CD1c-positive myeloid dendritic cell (primary cell): ENCODE measurements at regions not wholly inside any gene's neighbourhood (a gene's known extent, or its start where the extent isn't known, plus 50 kb on each side); places are given as distances from the start of the nearest gene placed in this dataset.

Source experiments
- DNase-seq: peaks from one replicate; pipeline ENCODE4 v3.0.0-alpha.2; 2016; ENCODE audit errors: extremely low spot score

DNA sequence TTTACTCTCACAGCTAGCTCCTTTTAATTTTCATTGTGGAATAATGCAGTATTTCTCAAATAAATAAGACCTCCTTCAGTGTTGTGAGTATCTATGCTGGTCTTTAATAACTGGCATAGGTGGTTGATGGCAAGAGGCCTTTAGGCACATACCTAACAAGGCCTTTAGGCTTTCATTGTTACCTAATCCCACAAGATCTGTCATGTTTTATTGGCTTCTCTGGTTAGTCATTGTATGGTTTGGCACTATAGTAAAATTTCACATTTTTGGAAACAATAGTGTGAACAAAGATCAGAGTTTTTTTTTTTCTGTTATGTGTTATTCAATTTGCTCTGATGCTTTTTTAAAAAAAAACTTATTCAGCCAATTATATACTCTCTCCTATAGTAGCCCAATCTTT, 89.8 kb upstream of the NEUROD1 start:
- no peak for DNase-seq

GRCh38 chr2:181771356-181771755, 91.0 kb upstream of the NEUROD1 start:
- no peak for DNase-seq

DNA sequence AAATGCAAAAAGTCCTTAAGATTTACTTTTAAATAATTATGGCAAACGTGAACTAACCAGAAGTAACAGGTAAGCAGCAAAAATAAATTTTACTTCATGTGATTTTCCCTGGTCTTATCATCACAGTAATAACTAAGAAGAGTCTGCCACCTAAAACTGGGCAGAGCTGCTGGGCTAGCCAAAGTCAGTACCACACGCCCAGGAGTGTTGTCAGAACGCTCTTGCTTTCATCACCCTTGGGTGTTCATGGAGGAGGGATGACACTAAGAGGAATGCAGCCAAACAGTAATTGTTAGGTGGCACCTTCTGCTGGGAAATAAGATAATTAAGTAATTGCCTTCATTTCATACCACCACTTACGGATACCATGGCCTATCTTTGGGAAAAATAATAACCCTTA, 92.0 kb upstream of the NEUROD1 start:
- DNase-seq = no peak

- no peak for DNase-seq
Observed at GRCh38 chr2:181772777-181773176, 92.5 kb upstream of the NEUROD1 start.

GRCh38 chr2:181774685-181775084, 94.4 kb upstream of the NEUROD1 start:
- DNase-seq = peak; percentile 46

DNA sequence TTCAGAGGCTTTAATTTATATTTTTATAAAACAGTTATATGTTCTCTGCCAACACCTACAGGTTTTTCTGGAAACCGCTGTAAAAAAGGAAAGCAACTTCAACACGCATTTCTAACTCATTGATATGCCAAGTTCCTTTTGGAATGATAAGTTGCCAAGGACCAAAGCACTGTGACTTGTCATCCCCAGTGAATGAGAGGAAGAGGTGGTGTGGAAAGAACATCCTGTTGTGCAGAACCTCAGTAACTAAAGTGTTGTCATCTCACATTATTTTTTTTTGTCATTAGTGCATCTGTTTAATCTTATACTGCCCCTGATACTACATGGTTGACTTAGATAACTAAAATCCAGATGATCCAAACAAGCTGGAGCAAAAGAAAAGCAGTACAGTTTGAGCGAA, 96.0 kb upstream of the NEUROD1 start:
- DNase-seq = no peak

- no peak for DNase-seq
Observed at GRCh38 chr2:181777734-181778133, 97.4 kb upstream of the NEUROD1 start.

GRCh38 chr2:181778621-181779201, 98.4 kb upstream of the NEUROD1 start:
- no peak for DNase-seq

- DNase-seq = no peak
Observed at GRCh38 chr2:181779288-181780021, 99.1 kb upstream of the NEUROD1 start.

DNA sequence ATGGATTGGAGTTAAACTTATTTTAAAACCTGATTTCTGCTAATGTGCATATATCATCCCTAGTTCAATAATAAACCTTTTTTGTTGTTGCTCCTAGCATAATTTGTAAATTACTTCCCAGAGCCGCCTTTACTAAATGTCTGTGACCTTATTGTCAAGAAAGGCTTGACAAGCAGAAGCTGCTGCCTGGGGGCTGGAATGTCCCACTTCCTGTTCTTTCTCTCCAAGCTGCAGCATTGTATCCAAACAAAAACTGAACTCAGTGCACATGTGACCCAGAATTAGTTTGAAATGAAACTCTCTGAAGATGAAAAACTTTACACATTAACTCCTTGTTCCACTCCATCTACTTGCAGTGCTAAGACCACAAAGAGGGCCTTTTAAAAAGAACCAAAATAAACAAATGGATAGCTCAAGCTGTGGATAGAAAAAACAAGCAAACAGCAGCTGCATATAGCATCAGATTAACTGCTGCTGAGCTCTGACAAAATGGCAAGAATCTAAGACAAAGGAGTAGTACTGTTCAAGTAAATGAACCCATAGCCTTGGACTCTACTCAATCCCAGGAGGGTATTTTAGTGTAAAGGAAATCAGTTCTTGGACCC, 99.8 kb upstream of the NEUROD1 start:
- DNase-seq = peak; percentile 69

GRCh38 chr2:181780657-181781056, 100.3 kb upstream of the NEUROD1 start:
- peak; percentile 31 for DNase-seq

- DNase-seq = peak; percentile 53
Observed at GRCh38 chr2:181781078-181781786, 100.9 kb upstream of the NEUROD1 start.

DNA sequence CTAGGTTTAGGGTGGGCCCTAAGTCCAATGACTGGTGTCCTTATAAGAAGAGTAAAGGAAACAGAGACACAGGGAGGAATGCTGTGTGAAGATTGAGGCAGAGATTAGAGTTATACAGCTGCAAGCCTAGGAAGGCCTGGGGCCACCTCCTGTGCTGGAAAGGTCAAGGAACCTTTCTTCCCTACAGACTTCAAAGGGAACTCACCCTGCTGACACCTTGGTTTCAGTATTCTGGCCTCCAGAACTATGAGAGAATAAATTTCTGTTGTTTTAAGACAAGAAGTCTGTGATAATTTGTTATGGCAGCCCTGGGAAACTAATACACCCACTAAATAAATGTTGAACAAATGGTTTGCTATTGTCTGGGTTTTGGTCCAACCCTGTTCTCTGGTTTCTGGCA, 102.3 kb upstream of the NEUROD1 start:
- DNase-seq = no peak

GRCh38 chr2:181784556-181784955, 104.2 kb upstream of the NEUROD1 start:
- no peak for DNase-seq

DNA sequence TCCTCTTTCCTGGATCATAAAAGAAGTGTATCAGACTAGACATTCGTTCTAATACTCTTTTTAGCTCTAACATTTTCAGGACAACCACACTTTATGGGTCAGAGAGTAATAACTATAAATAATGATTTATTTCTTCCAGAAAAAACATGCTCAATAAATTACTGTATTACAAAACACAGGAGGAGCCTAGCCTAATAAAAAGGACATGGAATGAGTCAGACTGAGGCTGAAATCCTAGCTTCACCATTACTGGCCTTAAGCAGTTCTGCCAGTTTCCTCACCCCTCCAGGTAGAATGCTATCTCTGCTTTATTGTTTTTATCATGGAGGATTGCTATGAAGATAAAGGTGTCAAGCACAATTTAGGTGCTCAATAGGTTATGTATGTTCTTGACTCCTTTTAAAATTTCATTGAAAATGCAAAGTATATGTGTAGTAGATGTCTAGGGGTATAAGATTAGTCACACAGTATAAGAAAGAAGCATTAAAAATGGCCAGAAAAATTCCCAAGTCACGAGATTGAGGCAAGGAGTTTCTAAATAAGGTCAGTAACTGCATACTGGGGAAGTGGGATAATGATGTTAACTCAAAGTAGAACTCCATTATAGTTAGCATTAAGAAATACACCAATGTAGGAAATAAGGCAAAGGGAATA, 105.5 kb upstream of the NEUROD1 start:
- DNase-seq = no peak

DNA sequence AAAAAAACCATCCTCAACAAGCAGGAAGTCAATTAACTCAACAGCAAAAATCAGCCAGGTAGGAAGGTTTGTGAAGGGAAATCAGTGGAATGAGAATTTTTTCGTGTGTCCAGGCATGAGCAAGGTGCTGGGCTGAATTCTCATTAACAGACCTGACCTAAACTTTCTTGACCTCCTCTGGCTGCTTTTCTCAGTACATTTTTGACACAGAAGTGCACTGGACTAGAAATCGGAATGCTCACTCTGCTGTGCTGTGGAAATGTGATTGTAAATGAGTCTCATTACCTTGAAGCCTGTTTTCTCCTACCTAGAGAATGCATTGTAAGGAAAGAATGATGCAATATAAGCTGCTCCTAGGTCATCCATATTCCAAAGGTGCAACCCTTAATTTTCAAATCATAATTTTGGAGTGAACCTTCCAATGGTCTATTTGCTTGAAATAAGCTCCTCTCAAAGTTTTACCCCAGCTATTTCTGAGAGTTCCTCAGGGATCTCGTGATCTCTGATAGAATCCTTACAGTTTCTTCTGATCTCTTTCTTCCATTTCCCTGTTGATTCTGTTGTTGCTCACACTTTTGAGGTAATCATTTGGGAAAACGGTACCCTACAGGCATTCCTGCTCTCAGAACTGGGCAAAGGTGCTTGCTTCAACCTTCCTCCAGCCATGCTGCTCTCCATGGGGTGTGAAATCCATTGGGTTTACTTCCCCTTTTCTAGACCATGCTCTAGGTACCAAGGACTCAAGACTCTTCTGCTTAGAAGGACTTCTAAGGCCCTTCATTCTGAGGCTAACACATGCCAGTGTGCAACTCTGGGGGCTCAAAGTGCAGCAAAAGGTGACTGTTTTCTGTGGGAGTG, 104.9 kb upstream of the ITPRID2 start:
- no peak for DNase-seq

- DNase-seq = no peak
Observed at GRCh38 chr2:181787310-181788048, 104.1 kb upstream of the ITPRID2 start.

GRCh38 chr2:181788897-181789555, 102.5 kb upstream of the ITPRID2 start:
- no peak for DNase-seq

- DNase-seq = no peak
Observed at GRCh38 chr2:181789827-181790448, 101.6 kb upstream of the ITPRID2 start.
